Erythroblast (primary cell): ENCODE measurements at regions not wholly inside any gene's neighbourhood (a gene's known extent, or its start where the extent isn't known, plus 50 kb on each side); places are given as distances from the start of the nearest gene placed in this dataset.

Source experiments
- DNase-seq, 2 experiments: peaks; one replicate each; lab custom pipeline; 2025; lab: John Stamatoyannopoulos, UW
- GATA1 ChIP-seq: IDR thresholded peaks from 2 replicates; pipeline ENCODE4 v1.6.1; 2011; ENCODE audit warnings: low read depth, mild to moderate bottlenecking, control low read depth, low read length, moderate library complexity
- POLR2A ChIP-seq: IDR thresholded peaks from 2 replicates; pipeline ENCODE4 v1.6.1; 2011; ENCODE audit warnings: mild to moderate bottlenecking, low read length

GRCh38 chr9:95669253-95669652, 152.5 kb upstream of the PTCH1 start:
- TF ChIP-seq POLR2A (no peak), GATA1 (no peak)
- no peak for DNase-seq

DNA sequence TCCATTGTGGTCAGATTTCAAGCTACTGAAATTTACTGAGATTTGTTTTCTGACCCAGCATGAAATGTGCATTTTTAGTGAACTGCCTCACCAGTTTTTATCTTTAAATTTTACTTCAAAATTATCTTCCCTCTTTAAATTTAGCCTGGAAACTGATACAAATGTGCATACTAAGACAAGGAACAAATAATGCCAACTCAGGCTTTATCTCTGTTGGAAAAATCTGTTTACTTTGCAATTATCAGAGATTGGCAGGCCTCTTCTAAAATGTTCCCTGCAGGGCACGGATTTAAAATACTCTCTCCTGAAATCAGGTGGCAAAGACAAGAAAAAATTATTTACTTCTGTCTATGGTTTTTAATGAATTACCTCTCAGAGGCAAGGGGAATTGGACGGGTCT, 151.0 kb upstream of the PTCH1 start:
- no peak for DNase-seq
- TF ChIP-seq GATA1, result no peak
- TF ChIP-seq POLR2A, result no peak

- DNase-seq, result no peak
- TF ChIP-seq POLR2A (no peak), GATA1 (no peak)
Measured at GRCh38 chr9:95666785-95667155, 150.0 kb upstream of the PTCH1 start.

DNA sequence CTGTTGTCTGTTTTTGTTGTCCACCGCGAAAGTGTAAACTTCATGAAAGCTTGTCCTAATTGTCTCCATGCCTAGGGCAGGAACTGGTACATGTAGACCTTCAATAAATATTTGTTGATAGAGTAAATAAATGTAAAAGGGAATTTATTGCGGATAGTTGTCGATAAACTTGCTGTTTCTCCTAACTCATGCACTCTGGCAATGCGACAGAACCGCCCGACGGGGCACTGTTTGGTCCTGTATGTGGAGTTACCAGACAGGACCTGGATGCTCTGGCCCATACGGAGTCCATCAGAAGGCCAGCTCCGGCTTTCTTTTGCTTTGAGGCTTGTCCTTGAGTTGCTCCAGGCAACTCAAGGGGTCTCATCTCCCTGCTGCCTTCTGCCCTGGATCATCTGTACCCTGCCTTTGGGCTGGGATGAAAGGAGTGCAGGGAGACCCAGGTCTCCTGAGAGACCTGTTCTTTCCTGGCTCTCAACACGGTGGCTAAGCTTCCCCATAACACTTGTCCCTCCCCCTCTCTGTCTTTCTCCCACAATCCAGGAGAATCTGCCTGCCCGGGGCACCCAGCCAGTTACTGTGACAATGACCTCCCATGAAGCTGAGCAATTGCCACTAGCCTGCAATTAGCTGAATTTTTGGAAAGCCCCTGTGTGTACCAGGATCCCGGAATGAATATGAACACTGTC, 149.5 kb upstream of the PTCH1 start:
- TF ChIP-seq POLR2A (no peak), GATA1 (no peak)
- DNase-seq, result no peak

- DNase-seq, result no peak
- TF ChIP-seq GATA1 (no peak), POLR2A (no peak)
Measured at GRCh38 chr9:95653246-95653645, 136.5 kb upstream of the PTCH1 start.

DNA sequence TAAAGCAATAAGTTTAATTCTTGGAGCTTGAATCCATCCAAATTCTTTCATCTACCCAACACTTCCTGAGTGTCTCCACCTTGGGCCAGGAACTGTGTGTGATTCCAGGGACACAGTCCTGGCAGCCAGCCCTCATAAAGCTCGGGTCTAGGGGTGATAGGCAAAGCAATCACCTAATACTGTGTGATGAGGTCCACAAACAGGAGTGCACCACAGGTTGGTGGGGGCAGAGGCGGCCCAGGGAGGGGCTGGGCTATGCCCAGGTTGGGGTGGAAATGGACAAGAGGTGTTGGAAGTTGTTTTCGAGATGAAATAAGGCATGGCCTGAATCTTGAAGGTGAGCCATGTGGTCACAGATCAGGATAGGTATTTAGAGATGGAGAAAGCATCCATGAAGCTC, 133.9 kb upstream of the PTCH1 start:
- DNase-seq, result no peak
- TF ChIP-seq POLR2A (no peak), GATA1 (no peak)

GRCh38 chr9:95649801-95650213, 133.0 kb upstream of the PTCH1 start:
- TF ChIP-seq POLR2A, result no peak
- TF ChIP-seq GATA1, result no peak
- no peak for DNase-seq

- DNase-seq, result no peak
- TF ChIP-seq GATA1 (no peak), POLR2A (no peak)
Measured at GRCh38 chr9:95648225-95648624, 131.5 kb upstream of the PTCH1 start.

DNA sequence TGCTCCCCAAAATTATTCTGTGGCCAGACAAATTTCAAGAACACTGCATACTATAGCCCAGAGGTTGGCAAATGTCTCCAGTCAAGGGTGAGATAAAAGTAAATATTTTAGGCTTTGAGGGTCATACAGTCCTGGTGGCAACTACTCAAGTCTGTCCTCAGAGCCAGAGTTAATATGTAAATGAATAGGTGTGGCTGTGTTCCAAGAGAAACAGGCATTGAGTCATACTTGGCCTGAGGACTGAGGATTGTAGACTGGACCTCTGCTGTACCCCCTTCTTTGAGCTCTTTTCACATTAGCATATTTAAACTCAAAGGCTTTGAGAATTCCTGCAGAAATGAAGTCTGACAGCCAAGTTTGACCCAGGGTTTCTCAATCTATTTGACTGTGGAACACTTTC, 129.2 kb upstream of the PTCH1 start:
- no peak for DNase-seq
- TF ChIP-seq GATA1 (no peak), POLR2A (no peak)

DNA sequence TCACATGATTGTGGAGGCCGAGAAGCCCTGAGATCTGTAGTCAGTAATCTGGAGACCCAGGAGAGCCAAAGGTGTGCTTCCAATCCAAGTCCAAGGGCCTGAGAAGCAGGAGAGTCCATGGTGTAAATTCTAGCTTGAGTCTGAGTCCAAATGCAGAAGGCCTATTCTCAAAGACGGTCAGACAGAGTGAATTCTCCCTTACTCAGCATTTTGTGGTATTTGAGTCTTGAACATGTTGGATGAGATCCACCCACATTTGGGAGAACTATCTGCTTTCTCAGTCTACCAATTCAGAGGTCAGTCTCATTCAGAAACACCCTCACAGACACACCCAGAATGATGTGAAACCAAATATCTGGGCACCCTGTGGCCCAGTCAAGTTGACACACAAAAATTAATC, 128.8 kb upstream of the PTCH1 start:
- TF ChIP-seq GATA1, result no peak
- TF ChIP-seq POLR2A, result no peak
- DNase-seq, result no peak

GRCh38 chr9:95644377-95644776, 127.6 kb upstream of the PTCH1 start:
- TF ChIP-seq POLR2A, result no peak
- no peak for TF ChIP-seq GATA1
- no peak for DNase-seq

DNA sequence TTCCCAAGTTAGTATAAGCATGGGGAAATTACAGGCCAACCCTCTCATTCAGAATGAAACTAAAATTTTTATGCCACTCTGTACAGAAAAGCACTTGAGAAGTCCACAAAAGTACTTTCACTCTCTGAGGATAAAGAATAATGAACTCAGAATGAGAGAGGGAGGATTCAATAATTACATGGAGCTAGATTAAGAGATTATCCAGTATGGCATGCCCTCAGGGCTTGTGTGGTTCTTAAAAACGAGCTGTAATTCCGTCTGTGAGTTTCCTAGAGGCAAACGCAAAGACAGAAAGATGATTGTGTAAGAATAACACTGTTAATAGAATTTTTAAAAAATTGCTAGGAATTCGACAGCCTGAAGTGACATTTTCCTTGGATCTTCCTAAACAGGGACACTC, 126.8 kb upstream of the PTCH1 start:
- DNase-seq, result no peak
- TF ChIP-seq POLR2A (no peak), GATA1 (no peak)

DNA sequence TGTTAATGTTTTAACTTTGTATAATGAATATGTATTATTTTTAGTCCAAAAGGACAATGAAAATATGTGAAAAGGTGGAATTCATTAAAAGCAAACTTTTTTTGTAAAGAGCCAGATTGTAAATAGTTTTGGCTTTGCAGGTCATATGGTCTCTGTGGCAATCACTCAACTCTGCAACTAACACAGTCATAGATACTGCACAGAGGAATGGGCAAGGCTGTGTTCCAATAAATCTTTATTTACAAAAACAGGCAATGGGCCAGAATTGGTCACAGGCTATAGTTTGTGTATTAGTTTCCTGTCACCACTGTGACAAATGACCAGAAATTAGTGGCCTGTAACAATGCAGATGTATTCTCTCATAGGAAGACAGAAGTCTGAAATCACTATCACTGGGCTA, 125.4 kb upstream of the PTCH1 start:
- no peak for DNase-seq
- TF ChIP-seq GATA1 (no peak), POLR2A (no peak)

- TF ChIP-seq POLR2A (no peak), GATA1 (no peak)
- no peak for DNase-seq
Measured at GRCh38 chr9:95641586-95641985, 124.8 kb upstream of the PTCH1 start.

- TF ChIP-seq GATA1 (no peak), POLR2A (no peak)
- no peak for DNase-seq
Measured at GRCh38 chr9:95640336-95640735, 123.6 kb upstream of the PTCH1 start.
